Dendritic cell treated with granulocyte-macrophage colony-stimulating factor and Interleukin-4, amounts not matched to agents 40 ng/mL and 50 ng/mL, for 4 days (primary cell): ENCODE measurements at regions not wholly inside any gene's neighbourhood (a gene's known extent, or its start where the extent isn't known, plus 50 kb on each side); places are given as distances from the start of the nearest gene placed in this dataset.
"Not testable (repeated sequence)": the region's sequence is repeated elsewhere in the genome, so short reads cannot be mapped to it uniquely, and the experiment has no call there.

Experiments used
- H3K27ac Mint-ChIP-seq: one replicate; pipeline ENCODE4 v1.8.0; 2022; ENCODE audit warnings: mild to moderate bottlenecking, mixed read lengths
- H3K27me3 Mint-ChIP-seq: one replicate; pipeline ENCODE4 v1.8.0; 2022; ENCODE audit warnings: mild to moderate bottlenecking, mixed read lengths
- H3K36me3 Mint-ChIP-seq: one replicate; pipeline ENCODE4 v1.8.0; 2022; ENCODE audit warnings: low read depth, mixed read lengths
- H3K4me1 Mint-ChIP-seq: one replicate; pipeline ENCODE4 v1.8.0; 2022; ENCODE audit warnings: low read depth, mixed read lengths
- H3K4me3 Mint-ChIP-seq: one replicate; pipeline ENCODE4 v1.8.0; 2022; ENCODE audit warnings: mild to moderate bottlenecking, moderate library complexity, mixed read lengths
- H3K9me3 Mint-ChIP-seq: one replicate; pipeline ENCODE4 v1.8.0; 2022; ENCODE audit warnings: mixed read lengths
- intact Hi-C: fragments of 100-400 bp; cut with micrococcal nuclease; formaldehyde crosslinking; loops from one replicate; pipeline ENCODE4 v1.15.0; 2022

- peaks cover 9% of the 10 kb centered on the region for H3K9me3 Mint-ChIP-seq
- intact Hi-C loops: no loop called here
These were observed 547.7 kb downstream of the FAM181B start for GRCh38 chr11:82185925-82186324.

GRCh38 chr11:82184966-82185365 lies 548.7 kb downstream of the FAM181B start:
- Mint-ChIP-seq H3K9me3 (peaks cover 18% of the 10 kb centered on the region), H3K4me1 (no peaks in the 10 kb centered on the region), H3K27ac (no peak overlapping the region), H3K36me3 (no peaks in the 10 kb centered on the region), H3K4me3 (no peak overlapping the region), H3K27me3 (no peaks in the 10 kb centered on the region)
- intact Hi-C loops: no loop called here

More at GRCh38 chr11:82185925-82186324, 547.7 kb downstream of the FAM181B start:
- no peaks in the 10 kb centered on the region for H3K4me1 Mint-ChIP-seq
- no peak overlapping the region for H3K27ac Mint-ChIP-seq
- H3K36me3 Mint-ChIP-seq: no peaks in the 10 kb centered on the region
- H3K27me3 Mint-ChIP-seq: no peaks in the 10 kb centered on the region
- no peak overlapping the region for H3K4me3 Mint-ChIP-seq

- H3K27ac Mint-ChIP-seq: no peak overlapping the region
- H3K4me3 Mint-ChIP-seq: no peak overlapping the region
- H3K9me3 Mint-ChIP-seq: peaks cover 18% of the 10 kb centered on the region
- no peaks in the 10 kb centered on the region for H3K36me3 Mint-ChIP-seq
- no peaks in the 10 kb centered on the region for H3K27me3 Mint-ChIP-seq
- H3K4me1 Mint-ChIP-seq: no peaks in the 10 kb centered on the region
- intact Hi-C loops: no loop called here
These were observed 550.3 kb downstream of the FAM181B start for GRCh38 chr11:82183346-82183745.

- H3K4me3 Mint-ChIP-seq, H3K4me1 Mint-ChIP-seq, H3K27ac Mint-ChIP-seq, intact Hi-C loops, H3K27me3 Mint-ChIP-seq, H3K36me3 Mint-ChIP-seq: not testable (repeated sequence)
- H3K9me3 Mint-ChIP-seq: peaks cover 18% of the 10 kb centered on the region
These were observed 551.0 kb downstream of the FAM181B start for GRCh38 chr11:82182697-82183096.

- H3K9me3 Mint-ChIP-seq: peaks cover 18% of the 10 kb centered on the region
- H3K27ac Mint-ChIP-seq, H3K4me1 Mint-ChIP-seq, intact Hi-C loops, H3K4me3 Mint-ChIP-seq, H3K27me3 Mint-ChIP-seq, H3K36me3 Mint-ChIP-seq: not testable (repeated sequence)
These were observed 551.9 kb downstream of the FAM181B start for GRCh38 chr11:82181796-82182195.

- H3K27ac Mint-ChIP-seq: no peak overlapping the region
- intact Hi-C loops: no loop called here
- no peaks in the 10 kb centered on the region for H3K36me3 Mint-ChIP-seq
- H3K4me3 Mint-ChIP-seq: no peak overlapping the region
- peaks cover 26% of the 10 kb centered on the region for H3K9me3 Mint-ChIP-seq
- H3K27me3 Mint-ChIP-seq: no peaks in the 10 kb centered on the region
- no peaks in the 10 kb centered on the region for H3K4me1 Mint-ChIP-seq
These were observed 556.7 kb downstream of the FAM181B start for GRCh38 chr11:82176945-82177344.

GRCh38 chr11:82176365-82176764 lies 557.3 kb downstream of the FAM181B start:
- intact Hi-C loops: no loop called here
- H3K9me3 Mint-ChIP-seq: peaks cover 21% of the 10 kb centered on the region
- no peaks in the 10 kb centered on the region for H3K4me1 Mint-ChIP-seq
- no peak overlapping the region for H3K27ac Mint-ChIP-seq
- no peak overlapping the region for H3K4me3 Mint-ChIP-seq
- no peaks in the 10 kb centered on the region for H3K27me3 Mint-ChIP-seq
- H3K36me3 Mint-ChIP-seq: no peaks in the 10 kb centered on the region

- intact Hi-C loops: no loop called here
- no peak overlapping the region for H3K27ac Mint-ChIP-seq
- H3K9me3 Mint-ChIP-seq: peaks cover 9% of the 10 kb centered on the region
- H3K4me1 Mint-ChIP-seq: no peaks in the 10 kb centered on the region
- H3K4me3 Mint-ChIP-seq: no peak overlapping the region
- H3K36me3 Mint-ChIP-seq: no peaks in the 10 kb centered on the region
- no peaks in the 10 kb centered on the region for H3K27me3 Mint-ChIP-seq
These were observed 559.1 kb downstream of the FAM181B start for GRCh38 chr11:82174610-82175009.

- no peaks in the 10 kb centered on the region for H3K27me3 Mint-ChIP-seq
- H3K27ac Mint-ChIP-seq: no peak overlapping the region
- H3K36me3 Mint-ChIP-seq: no peaks in the 10 kb centered on the region
- intact Hi-C loops: loop anchor here (10.0 kb wide), 1 partner anchor 62 kb away; no protein-coding TSS in a partner anchor
- no peak overlapping the region for H3K4me3 Mint-ChIP-seq
- H3K9me3 Mint-ChIP-seq: peaks cover 10% of the 10 kb centered on the region
- no peaks in the 10 kb centered on the region for H3K4me1 Mint-ChIP-seq
These were observed 586.9 kb downstream of the FAM181B start for GRCh38 chr11:82146789-82147188.

- H3K36me3 Mint-ChIP-seq: no peaks in the 10 kb centered on the region
- H3K4me3 Mint-ChIP-seq: no peak overlapping the region
- intact Hi-C loops: no loop called here
- H3K9me3 Mint-ChIP-seq: peaks cover 18% of the 10 kb centered on the region
- no peak overlapping the region for H3K27ac Mint-ChIP-seq
- H3K4me1 Mint-ChIP-seq: no peaks in the 10 kb centered on the region
- H3K27me3 Mint-ChIP-seq: no peaks in the 10 kb centered on the region
These were observed 614.7 kb downstream of the FAM181B start for GRCh38 chr11:82118946-82119345.

- Mint-ChIP-seq H3K4me1 (no peaks in the 10 kb centered on the region), H3K9me3 (peaks cover 18% of the 10 kb centered on the region), H3K4me3 (no peak overlapping the region), H3K27ac (no peak overlapping the region), H3K36me3 (no peaks in the 10 kb centered on the region), H3K27me3 (no peaks in the 10 kb centered on the region)
- intact Hi-C loops: no loop called here
These were observed 616.3 kb downstream of the FAM181B start for GRCh38 chr11:82117362-82117761.

- H3K4me3 Mint-ChIP-seq: no peak overlapping the region
These were observed 628.2 kb downstream of the FAM181B start for GRCh38 chr11:82105331-82105998.

GRCh38 chr11:82092904-82093303 lies 640.8 kb downstream of the FAM181B start:
- no peaks in the 10 kb centered on the region for H3K27me3 Mint-ChIP-seq
- intact Hi-C loops: no loop called here

More at GRCh38 chr11:82105331-82105998, 628.2 kb downstream of the FAM181B start:
- Mint-ChIP-seq H3K9me3 (no peaks in the 10 kb centered on the region), H3K27ac (no peak overlapping the region), H3K36me3 (no peaks in the 10 kb centered on the region), H3K27me3 (no peaks in the 10 kb centered on the region), H3K4me1 (no peaks in the 10 kb centered on the region)
- intact Hi-C loops: no loop called here

GRCh38 chr11:82089426-82089825 lies 644.2 kb downstream of the FAM181B start:
- Mint-ChIP-seq H3K9me3 (peaks cover 8% of the 10 kb centered on the region), H3K27me3 (no peaks in the 10 kb centered on the region), H3K4me1 (no peaks in the 10 kb centered on the region), H3K4me3 (no peak overlapping the region), H3K36me3 (no peaks in the 10 kb centered on the region), H3K27ac (no peak overlapping the region)
- intact Hi-C loops: loop anchor here (10.0 kb wide), 1 partner anchor 55 kb away; no protein-coding TSS in a partner anchor

More at GRCh38 chr11:82092904-82093303, 640.8 kb downstream of the FAM181B start:
- no peaks in the 10 kb centered on the region for H3K4me1 Mint-ChIP-seq
- H3K4me3 Mint-ChIP-seq: no peak overlapping the region
- H3K36me3 Mint-ChIP-seq: no peaks in the 10 kb centered on the region
- H3K9me3 Mint-ChIP-seq: peaks cover 14% of the 10 kb centered on the region
- H3K27ac Mint-ChIP-seq: no peak overlapping the region

- Mint-ChIP-seq H3K27me3 (no peaks in the 10 kb centered on the region), H3K4me3 (no peak overlapping the region), H3K9me3 (no peaks in the 10 kb centered on the region), H3K36me3 (no peaks in the 10 kb centered on the region), H3K4me1 (no peaks in the 10 kb centered on the region), H3K27ac (no peak overlapping the region)
- intact Hi-C loops: loop anchor here (10.0 kb wide), 1 partner anchor 59 kb away; no protein-coding TSS in a partner anchor
These were observed 648.2 kb downstream of the FAM181B start for GRCh38 chr11:82085493-82085892.
